Ishikawa (cell line): ENCODE measurements at regions not wholly inside any gene's neighbourhood (a gene's known extent, or its start where the extent isn't known, plus 50 kb on each side); places are given as distances from the start of the nearest gene placed in this dataset.

Experiments used
- EP300 ChIP-seq: IDR thresholded peaks from 2 replicates; pipeline ENCODE4 v1.6.1; 2012; ENCODE audit warnings: borderline replicate concordance
- TAF1 ChIP-seq: IDR thresholded peaks from 2 replicates; pipeline ENCODE4 v1.6.1; 2012; ENCODE audit warnings: low read depth, mild to moderate bottlenecking

GRCh38 chr2:136399667-136400289 lies 281.8 kb upstream of the CXCR4 start:
- TF ChIP-seq EP300: no peak
- TF ChIP-seq TAF1: no peak
